ENCODE measurements at regions not wholly inside any gene's neighbourhood (a gene's known extent, or its start where the extent isn't known, plus 50 kb on each side); places are given as distances from the start of the nearest gene placed in this dataset.

GRCh38 chr9:93898026-93898425 lies 57.1 kb downstream of the BARX1 start:
- Histone ChIP-seq H3K4me3 (no peak overlapping the region), H3K4me1 (peaks cover 28% of the 10 kb centered on the region), H3K27ac (no peak overlapping the region), H3K9me3 (no peaks in the 10 kb centered on the region), H3K27me3 (no peaks in the 10 kb centered on the region), H3K36me3 (replicated peaks in 1 of 2; ENCODE audit: insufficient read depth in 1 of 2, low read depth in 2 of 2) (no peaks in the 10 kb centered on the region)
- DNase-seq: peak in 1 of 4 donors; percentile 2
- WGBS, 2 donors: 69 to 81% methylated on average over 2 of the region's 2 CpGs
- intact Hi-C loops (cut with DNase I): no loop called here
- TF ChIP-seq CTCF (IDR thresholded peaks at IDR 0.05) (no peak), POLR2A (IDR thresholded peaks at IDR 0.05) (no peak)
- ATAC-seq: no peak

- TF ChIP-seq POLR2A (IDR thresholded peaks at IDR 0.05) (no peak), CTCF (IDR thresholded peaks at IDR 0.05) (no peak)
- no peak for ATAC-seq
- H3K27ac ChIP-seq: no peak overlapping the region
- intact Hi-C loops (cut with DNase I): no loop called here
- no peaks in the 10 kb centered on the region for H3K36me3 ChIP-seq (replicated peaks in 1 of 2; ENCODE audit: insufficient read depth in 1 of 2, low read depth in 2 of 2)
- peaks cover 29% of the 10 kb centered on the region for H3K4me1 ChIP-seq
- no peak overlapping the region for H3K4me3 ChIP-seq
- DNase-seq: peak in 2 of 4 donors; percentile 3
- 90 to 92% methylated on average over 7 to 8 of the region's 8 CpGs for WGBS, 2 donors
- H3K9me3 ChIP-seq: no peaks in the 10 kb centered on the region
- no peaks in the 10 kb centered on the region for H3K27me3 ChIP-seq
These were observed 57.8 kb downstream of the BARX1 start for GRCh38 chr9:93897075-93897970.

- TF ChIP-seq CTCF (IDR thresholded peaks at IDR 0.05) (no peak), POLR2A (IDR thresholded peaks at IDR 0.05) (no peak)
- 74 to 91% methylated on average over 6 to 9 of the region's 9 CpGs for WGBS, 2 donors
- no peaks in the 10 kb centered on the region for H3K9me3 ChIP-seq
- no peaks in the 10 kb centered on the region for H3K36me3 ChIP-seq (replicated peaks in 1 of 2; ENCODE audit: insufficient read depth in 1 of 2, low read depth in 2 of 2)
- no peak overlapping the region for H3K27ac ChIP-seq
- peaks cover 31% of the 10 kb centered on the region for H3K4me1 ChIP-seq
- intact Hi-C loops (cut with DNase I): no loop called here
- no peak overlapping the region for H3K4me3 ChIP-seq
- DNase-seq (peak in 1 of 4 donors; percentile 8), ATAC-seq (no peak)
- no peaks in the 10 kb centered on the region for H3K27me3 ChIP-seq
These were observed 58.6 kb downstream of the BARX1 start for GRCh38 chr9:93896496-93897033.

- ATAC-seq (no peak), DNase-seq (peak in 1 of 4 donors; percentile 6)
- Histone ChIP-seq H3K27me3 (no peaks in the 10 kb centered on the region), H3K4me1 (peaks cover 35% of the 10 kb centered on the region), H3K36me3 (replicated peaks in 1 of 2; ENCODE audit: insufficient read depth in 1 of 2, low read depth in 2 of 2) (no peaks in the 10 kb centered on the region), H3K9me3 (no peaks in the 10 kb centered on the region), H3K27ac (no peak overlapping the region), H3K4me3 (no peak overlapping the region)
- TF ChIP-seq CTCF (IDR thresholded peaks at IDR 0.05): no peak
- TF ChIP-seq POLR2A (IDR thresholded peaks at IDR 0.05): no peak
- WGBS, 2 donors: 85 to 92% methylated on average over 5 to 6 of the region's 6 CpGs
- intact Hi-C loops (cut with DNase I): no loop called here
These were observed 59.1 kb downstream of the BARX1 start for GRCh38 chr9:93896093-93896492.

All from body of pancreas (tissue), 4 donors.